ENCODE measurements at regions not wholly inside any gene's neighbourhood (a gene's known extent, or its start where the extent isn't known, plus 50 kb on each side); places are given as distances from the start of the nearest gene placed in this dataset.

DNA sequence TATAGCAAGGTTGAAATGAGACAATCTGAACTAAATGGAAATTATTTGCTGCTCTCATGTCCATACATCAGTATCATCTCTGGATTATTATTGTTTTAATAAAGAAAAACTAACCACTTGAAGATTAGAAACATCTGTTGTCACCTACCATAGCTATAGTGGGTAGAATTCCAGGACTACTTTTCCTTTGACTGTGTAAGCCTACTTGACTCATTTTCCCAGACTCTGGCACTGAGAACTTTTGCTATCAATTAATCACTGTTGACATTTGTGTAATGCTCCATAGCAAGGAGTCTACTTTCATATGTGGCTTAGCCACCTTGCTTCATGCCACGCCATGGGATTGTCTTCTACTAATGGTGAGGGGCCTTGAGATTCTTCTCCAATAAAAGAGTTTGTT is 59.9 kb upstream of the ARRDC3 start:
- TF ChIP-seq, protein P1, sequence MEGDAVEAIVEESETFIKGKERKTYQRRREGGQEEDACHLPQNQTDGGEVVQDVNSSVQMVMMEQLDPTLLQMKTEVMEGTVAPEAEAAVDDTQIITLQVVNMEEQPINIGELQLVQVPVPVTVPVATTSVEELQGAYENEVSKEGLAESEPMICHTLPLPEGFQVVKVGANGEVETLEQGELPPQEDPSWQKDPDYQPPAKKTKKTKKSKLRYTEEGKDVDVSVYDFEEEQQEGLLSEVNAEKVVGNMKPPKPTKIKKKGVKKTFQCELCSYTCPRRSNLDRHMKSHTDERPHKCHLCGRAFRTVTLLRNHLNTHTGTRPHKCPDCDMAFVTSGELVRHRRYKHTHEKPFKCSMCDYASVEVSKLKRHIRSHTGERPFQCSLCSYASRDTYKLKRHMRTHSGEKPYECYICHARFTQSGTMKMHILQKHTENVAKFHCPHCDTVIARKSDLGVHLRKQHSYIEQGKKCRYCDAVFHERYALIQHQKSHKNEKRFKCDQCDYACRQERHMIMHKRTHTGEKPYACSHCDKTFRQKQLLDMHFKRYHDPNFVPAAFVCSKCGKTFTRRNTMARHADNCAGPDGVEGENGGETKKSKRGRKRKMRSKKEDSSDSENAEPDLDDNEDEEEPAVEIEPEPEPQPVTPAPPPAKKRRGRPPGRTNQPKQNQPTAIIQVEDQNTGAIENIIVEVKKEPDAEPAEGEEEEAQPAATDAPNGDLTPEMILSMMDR (conservative IDR thresholded peaks at IDR 0.05): no peak
- TF ChIP-seq ZFX (IDR thresholded peaks at IDR 0.05): no peak
